Adrenal gland (tissue), 5 donors: ENCODE measurements at regions not wholly inside any gene's neighbourhood (a gene's known extent, or its start where the extent isn't known, plus 50 kb on each side); places are given as distances from the start of the nearest gene placed in this dataset.

Experiments
- CTCF ChIP-seq, 6 experiments: fragments of 450-650 bp in 4 of 6; fragments of 200-600 bp in 2 of 6; sonication (generic) in 1 of 6; IDR thresholded peaks; 1 replicate in 5 of 6; 2 replicates in 1 of 6; pipeline versions ENCODE4 v1.5.1 to v1.8.0; 2016 to 2021; ENCODE audit warnings: antibody characterized with exemption in 6 of 6, mild to moderate bottlenecking in 2 of 6, moderate library complexity in 1 of 6
- POLR2A ChIP-seq, 2 donors: fragments of 450-650 bp; IDR thresholded peaks; one replicate each; pipeline ENCODE4 v1.6.1; 2017; ENCODE audit warnings: antibody characterized with exemption in 2 of 2, mild to moderate bottlenecking in 2 of 2, moderate library complexity in 1 of 2
- donor health status: DM: no; HTN: no; CAD: no.

GRCh38 chr18:61734396-61734795 lies 158.4 kb downstream of the RNF152 start:
- TF ChIP-seq POLR2A (IDR thresholded peaks at IDR 0.05) (no peak), CTCF (IDR thresholded peaks at IDR 0.05) (no peak)
